ENCODE measurements at regions not wholly inside any gene's neighbourhood (a gene's known extent, or its start where the extent isn't known, plus 50 kb on each side); places are given as distances from the start of the nearest gene placed in this dataset.
"Not testable (repeated sequence)": the region's sequence is repeated elsewhere in the genome, so short reads cannot be mapped to it uniquely, and the experiment has no call there.

- no peak for DNase-seq
Observed at GRCh38 chr9:81814794-81815464, 113.3 kb upstream of the SPATA31D4 start.

DNA sequence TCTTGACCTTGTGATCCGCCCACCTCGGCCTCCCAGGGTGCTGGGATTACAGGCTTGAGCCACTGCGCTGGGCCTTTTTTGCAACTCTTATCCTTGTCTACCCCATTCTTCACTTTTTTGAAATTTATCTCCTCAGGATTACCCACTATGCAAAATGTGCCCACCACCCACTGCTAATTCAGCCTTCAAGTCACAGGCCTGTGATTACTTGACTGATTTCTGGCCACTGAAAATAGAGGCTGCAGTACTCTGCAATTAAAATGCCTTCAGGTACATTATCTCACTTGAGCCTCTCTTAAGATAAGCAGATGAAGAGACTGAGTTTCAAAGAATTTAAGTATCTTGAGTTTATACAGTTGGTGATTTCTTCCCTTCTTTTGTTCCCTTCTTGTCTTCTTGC is 112.4 kb upstream of the SPATA31D4 start:
- no peak for DNase-seq

GRCh38 chr9:81819155-81819554 is 109.1 kb upstream of the SPATA31D4 start:
- DNase-seq, result no peak

GRCh38 chr9:81819859-81820546 is 108.2 kb upstream of the SPATA31D4 start:
- no peak for DNase-seq

DNA sequence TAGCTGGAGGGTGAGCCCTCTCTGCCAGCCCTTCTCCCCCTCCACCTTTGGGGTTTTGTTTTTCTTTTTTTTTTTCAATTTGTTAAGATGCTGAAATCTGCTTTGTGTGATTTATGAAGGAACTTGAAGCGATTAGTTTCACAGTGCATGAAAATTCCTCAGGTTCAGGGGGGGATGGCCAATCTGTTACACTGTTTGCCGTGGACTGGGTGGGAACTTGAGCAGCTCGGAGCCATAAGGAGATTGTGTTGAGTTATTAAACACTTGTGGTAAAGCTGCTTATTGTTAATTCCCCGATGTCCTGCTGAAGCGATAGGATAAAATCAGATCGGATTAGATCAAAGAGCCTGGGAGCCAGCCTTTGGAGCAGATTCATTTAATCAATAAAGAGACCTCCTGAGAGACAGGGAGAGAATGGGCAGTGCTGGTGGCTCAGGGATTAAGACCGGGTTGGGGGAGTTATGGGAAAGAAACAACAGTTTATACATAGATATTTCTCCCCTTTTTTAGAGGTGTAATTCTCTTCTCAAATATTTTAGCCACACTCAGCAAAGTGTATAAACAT is 105.8 kb upstream of the SPATA31D4 start:
- no peak for DNase-seq

- DNase-seq, result no peak
Observed at GRCh38 chr9:81822967-81823366, 105.3 kb upstream of the SPATA31D4 start.

DNA sequence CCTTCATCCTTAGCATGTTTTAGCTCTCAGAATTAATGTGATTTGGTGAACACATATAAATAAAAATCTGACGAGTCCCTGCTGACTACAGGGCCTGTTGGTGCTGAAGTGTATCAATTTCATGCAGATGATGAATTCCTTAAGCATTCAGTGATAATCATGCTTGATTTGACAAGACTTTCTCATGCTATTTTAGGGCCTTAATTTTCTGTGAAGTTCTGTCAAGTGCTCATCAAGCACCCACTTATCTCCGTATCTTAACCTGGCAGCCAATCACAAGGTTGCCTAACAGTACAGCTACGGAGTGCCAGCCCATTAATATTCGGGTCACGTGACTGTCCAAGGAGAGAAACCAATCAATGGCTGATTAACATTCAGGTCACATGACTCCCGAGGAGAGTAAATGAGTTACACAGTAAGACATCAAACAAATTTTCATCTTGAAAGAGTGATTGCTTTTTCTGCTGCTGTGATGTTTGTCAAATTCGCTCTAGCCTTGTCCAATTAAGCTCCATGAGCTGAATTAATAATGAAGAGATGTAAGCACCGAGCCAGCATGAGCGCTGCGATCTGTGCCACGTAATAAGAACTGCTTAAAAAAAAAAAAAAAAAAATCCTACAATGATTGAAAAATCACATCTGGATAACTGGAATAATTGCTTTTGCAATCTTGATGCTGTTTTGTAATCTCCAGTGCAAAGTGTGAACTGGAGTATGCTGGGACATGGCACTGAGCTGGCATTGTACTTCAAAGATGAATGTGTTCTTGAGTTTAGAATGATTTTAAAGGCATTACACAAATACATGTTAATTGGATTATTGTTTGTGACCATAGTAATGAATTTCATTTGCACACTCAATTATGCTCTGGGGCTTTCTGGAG is 104.3 kb upstream of the SPATA31D4 start:
- no peak for DNase-seq

DNA sequence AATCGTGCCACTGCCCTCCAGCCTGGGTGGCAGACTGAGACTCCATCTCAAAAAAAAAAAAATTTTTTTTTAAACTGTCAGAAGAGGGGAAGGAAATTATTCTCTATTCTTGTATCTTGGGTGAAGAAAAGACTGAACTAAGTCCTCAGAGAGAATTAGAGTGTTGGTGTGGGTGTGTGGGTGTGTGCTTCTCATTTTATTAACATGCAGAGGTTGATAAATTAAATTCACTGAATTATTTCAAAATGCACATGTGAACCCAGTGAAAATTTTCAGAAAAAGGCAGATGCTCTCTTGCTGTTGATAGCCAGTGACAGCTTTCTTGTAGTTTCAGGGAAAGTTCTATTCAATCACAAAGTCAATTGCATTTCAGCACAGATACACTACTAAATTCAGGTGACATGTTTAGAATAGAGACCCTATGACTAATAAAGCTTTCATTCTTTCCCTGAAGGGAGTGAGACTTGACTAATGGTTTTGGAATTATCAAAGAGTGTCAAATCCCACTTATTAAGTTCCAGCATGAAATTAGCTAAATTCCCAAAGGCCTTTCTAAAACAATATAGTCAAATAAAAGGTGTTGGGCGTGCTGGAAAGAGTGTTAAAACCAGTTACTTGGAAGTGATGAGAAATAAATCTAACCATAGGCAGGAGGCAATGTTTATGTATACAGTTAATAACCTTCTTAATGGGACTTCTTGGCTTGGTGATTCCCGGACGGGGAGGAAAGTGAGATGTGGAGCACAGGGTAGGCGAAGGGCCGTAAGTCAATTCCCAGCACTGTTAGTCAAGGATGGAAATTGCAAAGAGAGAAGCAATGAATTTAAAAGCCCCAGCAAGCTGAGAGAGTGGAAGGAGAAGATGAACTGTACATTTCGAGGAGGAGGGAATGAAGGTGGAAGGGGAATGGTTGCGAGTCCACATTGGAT is 103.2 kb upstream of the SPATA31D4 start:
- DNase-seq, result no peak

DNA sequence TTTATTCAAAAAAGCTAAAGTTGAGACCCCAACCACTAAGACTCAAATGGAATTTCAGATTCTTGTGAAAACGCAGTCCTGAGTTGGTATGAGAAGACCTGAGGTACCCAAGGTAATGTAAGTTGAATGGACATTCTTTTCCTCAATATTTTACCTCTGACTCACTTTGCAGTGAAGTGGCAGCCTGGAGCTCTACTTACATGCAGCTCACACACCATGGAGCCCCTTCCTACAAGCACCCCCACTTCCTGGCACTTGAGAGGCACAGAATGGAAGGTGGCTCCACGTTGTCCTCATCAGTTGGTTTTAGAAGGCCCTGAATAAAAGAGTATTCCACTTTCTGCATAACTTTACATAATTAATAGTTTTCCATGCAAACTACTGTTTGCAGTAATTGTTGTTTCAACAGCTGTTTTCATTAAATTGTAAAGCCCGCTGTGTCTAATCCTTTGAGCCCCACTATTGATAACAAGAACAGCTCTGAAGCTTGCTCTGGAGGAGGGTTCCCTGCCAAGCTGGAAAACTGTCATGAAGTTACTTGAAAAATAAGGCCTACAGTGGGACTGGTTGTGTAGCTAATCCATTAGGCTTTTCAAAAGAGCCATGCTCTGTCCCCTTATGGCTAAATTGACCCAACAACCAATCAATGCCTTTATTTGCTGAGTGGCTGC is 102.2 kb upstream of the SPATA31D4 start:
- DNase-seq, result no peak

DNA sequence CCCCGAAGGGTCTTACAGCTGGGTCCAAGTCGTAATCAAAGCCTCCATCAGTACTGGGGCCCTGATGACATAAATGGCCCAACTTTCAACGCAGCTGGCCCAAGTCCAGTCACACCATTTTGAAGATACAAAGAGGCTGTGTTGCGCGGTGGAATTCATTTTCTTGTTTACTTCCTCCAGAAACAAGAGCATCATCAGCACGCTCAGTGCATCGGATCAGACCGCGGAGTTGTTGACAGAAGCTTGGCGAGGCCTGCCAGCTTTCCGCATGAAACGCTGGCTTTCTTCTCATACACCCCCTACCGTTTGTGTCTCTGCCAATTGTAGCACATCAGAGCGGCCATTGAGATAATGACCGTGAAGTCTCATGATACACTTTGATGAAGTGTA is 101.7 kb upstream of the SPATA31D4 start:
- DNase-seq, result no peak

DNA sequence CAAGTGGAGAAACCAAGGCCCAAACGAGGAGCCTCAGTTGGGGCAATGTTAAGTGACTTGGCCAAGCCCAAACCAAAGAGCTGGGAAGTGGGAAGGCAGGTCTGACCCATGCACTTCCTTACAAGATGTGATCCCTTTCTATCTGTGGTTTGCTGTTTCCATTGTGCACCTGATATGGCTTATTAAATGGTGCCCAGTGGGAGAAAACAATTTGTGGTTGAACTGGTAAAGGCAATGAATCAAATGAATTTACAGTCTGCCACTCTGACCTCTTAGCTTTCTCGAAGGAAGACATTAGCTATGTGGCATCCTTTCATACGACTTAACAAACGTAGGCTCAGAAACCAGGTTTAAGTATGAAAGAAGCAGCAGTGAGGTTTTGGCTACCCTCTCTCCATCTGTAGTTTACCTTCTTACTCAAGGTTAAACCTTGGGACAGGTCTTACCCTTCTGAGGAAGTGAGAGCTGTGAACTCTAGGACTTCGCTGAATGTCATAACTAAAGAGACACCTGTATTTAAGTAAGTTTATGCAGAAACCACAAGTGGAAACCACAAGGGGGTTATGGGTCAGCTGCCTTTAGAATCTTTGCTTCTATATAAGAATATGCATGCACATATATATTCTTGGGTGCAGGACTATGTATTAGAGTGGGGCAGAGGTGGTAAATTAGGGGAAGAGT is 100.5 kb upstream of the SPATA31D4 start:
- no peak for DNase-seq

- DNase-seq, result no peak
Observed at GRCh38 chr9:81829195-81829882, 98.9 kb upstream of the SPATA31D4 start.

- DNase-seq, result not testable (repeated sequence)
Observed at GRCh38 chr9:81830431-81830830, 97.8 kb upstream of the SPATA31D4 start.

DNA sequence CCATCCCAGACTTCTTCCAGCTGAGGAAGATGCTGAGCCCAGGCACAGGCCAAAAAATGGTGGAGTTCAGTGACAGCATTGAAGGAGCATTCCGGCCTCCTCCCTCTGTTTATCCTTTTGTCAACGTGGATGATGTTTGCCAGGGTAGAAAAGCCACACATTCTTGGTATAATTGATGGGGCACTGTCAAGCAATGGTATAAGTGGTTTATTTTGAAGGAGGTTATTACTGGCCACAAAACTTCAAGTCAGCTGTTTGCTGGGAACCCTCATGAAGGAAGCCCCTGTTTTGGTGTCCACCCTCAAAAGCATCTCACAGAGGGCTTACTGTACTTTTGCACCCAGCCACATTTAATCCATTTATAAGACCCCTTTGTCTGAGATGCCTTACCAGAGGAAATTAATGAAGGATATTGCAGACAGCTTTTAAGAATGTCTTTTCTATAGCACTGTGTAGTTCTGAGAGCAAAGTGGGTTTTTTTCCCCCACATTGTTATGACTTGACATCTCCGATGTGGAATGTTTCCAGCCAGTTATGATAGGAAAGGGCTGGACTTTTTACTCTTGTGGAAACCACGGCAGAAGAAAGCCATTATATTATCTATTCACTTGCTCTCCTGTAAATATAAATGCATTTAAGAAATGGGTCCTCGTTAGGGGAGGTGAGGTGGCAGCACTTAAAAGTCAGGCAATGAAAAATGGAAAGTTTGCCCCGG is 95.5 kb upstream of the SPATA31D4 start:
- DNase-seq, result no peak

- DNase-seq, result no peak
Observed at GRCh38 chr9:81833563-81834345, 94.5 kb upstream of the SPATA31D4 start.

GRCh38 chr9:81841333-81841732 is 86.9 kb upstream of the SPATA31D4 start:
- no peak for DNase-seq

- no peak for DNase-seq
Observed at GRCh38 chr9:81844131-81844567, 84.1 kb upstream of the SPATA31D4 start.

- no peak for DNase-seq
Observed at GRCh38 chr9:81847181-81847915, 80.9 kb upstream of the SPATA31D4 start.

Measured in suppressor macrophage treated with lipopolysaccharide for 1 hour (primary cell).